ENCODE measurements at regions not wholly inside any gene's neighbourhood (a gene's known extent, or its start where the extent isn't known, plus 50 kb on each side); places are given as distances from the start of the nearest gene placed in this dataset.
"Not testable (repeated sequence)": the region's sequence is repeated elsewhere in the genome, so short reads cannot be mapped to it uniquely, and the experiment has no call there.

DNA sequence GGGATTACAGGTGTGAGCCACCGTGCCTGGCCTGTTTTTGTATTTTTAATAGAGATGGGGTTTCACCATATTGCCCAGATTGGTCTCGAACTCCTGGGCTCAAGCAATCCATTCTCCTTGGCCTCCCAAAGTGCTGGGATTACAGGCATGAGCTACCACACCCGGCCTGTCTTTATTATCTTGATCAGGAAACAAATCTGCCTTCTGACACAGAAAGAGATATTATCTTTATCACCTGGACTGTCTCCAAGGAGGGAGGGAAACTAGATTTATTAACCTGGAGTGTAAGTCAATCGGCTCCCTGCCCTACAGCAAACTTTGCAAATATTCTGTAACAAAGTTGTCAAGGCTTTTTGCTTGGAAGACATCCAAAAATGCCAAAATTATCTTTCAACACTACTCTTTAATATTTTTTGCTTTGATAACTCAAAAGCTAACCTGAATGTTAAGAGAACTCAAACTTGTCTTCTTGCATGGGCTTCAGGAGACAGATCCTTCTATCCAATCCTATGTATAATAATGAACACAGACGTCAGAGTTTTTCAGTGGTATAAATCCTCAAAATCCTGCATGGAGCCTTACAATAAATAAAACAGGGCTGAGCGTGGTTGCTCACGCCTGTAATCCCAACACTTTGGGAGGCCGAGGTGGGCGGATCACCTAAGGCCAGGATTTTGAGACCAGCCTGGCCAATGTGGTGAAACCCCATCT, 85.0 kb upstream of the LOC128125822 start:
- DNase-seq, result no peak

DNA sequence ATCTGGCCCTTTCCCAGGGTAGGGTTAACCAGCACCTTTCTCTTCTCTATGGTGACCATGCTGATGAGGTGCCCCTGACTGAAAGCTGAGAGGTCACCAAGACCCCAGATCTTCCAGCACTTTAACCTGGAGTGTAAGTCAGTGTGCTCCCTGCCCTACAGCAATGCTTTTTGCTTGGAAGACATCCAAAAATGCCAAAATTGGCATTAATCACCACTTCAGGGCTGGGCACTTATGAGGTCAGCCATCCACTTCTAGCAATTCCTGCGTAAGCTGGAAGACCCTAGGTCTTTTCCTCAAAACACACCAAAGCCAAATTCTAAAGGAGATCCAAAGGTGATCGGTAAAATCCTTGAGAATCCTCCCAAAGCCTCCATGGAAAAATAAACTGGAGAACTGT, 81.2 kb upstream of the LOC128125822 start:
- DNase-seq, result no peak

DNA sequence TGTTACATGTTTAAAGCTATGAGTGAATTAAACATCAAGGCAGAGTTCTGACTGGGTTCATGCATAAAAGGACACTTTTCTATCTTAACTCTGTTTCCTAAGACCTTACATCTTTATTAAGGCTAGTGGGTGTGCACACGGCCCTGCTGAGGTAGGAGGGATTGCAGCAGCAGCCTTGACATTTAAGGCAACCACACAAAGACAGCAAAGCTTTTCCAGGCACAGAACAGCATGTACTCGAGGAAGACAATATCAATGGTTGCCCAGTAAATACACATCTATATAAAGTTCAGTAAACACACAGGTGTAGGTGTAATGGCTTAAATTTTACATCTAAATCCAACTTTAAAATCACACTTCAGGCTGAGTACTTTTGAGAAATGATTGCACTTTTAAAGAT, 79.8 kb upstream of the LOC128125822 start:
- DNase-seq, result no peak

DNA sequence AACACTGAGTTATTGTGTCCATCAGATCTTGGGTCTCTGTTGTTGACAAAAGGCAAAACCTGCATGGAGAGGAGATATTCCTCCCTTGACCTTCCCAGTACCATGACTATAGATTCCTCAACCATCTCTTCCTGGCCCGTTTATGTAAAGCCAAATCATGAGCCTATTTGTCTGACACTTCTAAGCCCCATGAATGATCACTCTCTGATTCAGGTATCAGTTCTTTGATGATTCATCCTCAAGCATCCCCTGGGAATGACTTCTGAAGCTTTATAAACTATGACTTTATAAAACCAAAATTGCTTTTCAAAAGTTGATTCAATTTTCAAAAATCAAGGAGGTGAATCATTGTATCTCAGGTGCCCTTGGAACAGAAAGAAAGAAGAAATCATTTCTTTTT, 78.7 kb upstream of the LOC128125822 start:
- no peak for DNase-seq

DNA sequence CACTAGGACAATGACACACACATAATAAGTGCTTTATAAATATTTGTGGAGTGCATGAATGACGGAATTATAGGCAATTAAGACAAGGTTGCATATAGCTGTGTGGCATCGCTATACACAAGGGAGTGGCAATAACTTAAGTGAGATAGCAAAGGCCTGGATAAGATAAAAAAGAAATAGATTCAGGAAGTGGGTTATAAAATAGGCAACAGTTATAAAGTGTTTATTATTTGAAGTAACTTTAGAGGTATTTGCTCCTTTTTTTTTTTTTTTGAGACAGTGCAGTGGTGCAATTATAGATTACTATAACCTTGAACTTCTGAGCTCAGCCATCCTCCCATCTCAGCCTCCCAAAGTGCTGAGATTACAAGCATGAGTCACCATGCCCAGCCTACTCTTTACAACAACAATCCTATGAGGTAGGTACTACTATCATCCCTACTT, 75.9 kb upstream of the LOC128125822 start:
- DNase-seq, result no peak

DNA sequence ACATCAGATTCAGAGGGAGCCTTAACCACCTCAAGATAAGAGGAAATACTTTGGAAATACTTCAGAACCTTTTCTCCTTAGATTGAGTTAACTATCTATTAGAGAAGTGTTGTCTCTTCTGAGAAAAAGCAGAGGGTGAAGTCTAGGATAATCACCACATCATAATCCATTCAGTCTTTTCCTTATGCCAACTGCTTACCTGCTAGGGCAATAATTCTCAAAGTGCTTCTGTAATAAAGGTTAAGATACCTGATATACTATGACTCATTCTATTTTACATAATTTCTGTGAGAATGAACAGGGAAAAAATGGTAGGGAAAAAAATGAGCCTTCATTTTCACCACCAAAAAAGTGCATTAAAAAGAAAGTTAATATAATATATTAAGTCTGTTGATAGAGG, 70.1 kb upstream of the LOC128125822 start:
- DNase-seq, result no peak

DNA sequence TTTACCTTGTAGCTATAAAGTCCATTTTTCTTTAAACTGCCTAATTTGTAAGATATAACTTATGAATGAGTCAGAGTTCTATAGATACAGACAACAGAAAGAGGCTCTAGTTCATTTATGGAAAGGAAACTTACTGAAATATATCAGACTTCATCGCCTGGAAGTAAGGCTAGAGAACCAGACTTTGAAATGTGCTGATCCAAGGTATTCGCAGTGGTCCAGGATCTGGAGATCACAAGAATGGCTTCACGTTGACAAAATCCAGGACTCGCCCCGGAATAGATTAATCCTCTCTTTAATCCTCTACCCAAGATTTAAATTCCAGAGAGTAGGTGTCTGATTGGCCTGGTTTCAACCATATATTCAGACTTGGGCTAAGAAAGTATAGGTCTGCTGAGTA, 69.1 kb upstream of the LOC128125822 start:
- no peak for DNase-seq

DNA sequence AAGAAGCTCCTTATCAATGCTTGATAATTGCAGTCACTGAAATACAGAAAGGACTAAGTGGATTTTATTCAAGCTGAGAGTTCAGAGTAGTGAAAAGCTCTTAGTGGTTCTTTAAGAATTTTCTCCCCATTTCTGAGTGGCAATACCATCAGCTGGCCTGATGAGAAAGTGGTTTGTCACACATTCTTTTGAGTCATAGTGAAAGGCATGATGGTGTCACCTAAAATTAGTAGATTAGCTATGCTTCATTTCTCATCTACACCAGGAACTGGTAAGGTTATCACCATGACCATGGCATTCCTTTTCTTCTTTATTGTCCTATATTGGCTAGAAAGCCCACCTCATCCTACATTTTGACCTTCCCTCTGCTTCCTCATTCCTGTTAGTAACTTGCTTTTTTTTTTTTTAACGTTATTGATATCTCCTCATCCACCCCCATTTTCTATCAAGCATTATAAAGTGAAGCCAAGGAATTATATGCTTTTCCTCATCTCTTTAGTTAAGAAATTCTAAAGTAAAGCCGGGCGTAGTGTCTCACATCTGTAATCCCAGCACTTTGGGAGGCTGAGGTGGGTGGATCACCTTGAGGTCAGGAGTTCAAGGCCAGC, 67.4 kb upstream of the LOC128125822 start:
- DNase-seq, result no peak

DNA sequence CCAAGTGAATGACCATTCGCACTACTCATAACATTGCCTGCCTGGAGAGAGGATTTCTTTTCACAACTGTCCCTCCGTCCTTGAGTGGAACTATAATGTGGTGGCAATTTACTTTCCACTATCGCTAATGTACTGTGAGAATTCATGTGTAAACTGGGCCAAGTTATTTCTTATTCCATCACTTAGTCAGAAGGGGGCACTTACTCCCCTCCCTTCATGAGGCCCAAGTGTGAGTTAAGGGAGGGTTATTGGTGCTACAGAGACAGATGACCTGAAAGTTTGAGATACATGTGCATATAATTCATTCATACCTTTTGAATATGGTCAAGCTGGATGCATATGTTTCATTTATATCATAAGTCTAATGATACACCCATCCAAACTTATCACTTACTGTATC, 65.2 kb upstream of the LOC128125822 start:
- DNase-seq, result no peak

DNA sequence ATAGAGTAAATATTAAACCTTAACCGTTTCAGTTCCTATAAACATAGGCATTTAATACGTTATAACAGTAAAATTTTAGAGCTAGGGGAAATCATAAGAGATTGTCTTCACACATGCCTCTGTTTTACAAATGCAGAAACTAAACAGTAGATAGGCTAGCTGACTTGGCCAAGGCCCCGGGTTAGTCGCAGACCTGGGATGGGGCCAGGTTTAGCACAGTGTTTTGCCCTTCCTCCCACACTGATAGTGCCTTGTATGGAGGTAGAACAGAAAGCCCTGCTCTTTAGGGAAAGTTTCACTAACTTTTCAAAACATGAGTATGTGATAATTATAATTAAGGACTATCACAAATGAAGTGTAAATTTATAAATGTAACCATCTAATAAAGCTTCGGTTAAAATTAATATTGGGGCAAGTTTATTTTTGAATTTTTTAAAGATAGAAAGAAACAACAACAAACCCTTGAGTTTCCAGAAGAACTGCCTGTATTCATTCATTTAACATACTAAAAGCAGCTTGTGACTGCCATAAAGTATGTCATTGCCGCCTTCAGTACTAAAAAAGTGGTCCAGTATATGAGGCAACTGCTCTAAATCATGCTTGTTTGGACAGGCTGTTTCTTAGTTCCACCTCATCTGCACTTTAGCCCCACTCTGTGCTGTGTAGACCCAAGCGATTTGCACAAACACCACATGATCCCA, 62.5 kb upstream of the LOC128125822 start:
- peak; percentile 36 for DNase-seq

DNA sequence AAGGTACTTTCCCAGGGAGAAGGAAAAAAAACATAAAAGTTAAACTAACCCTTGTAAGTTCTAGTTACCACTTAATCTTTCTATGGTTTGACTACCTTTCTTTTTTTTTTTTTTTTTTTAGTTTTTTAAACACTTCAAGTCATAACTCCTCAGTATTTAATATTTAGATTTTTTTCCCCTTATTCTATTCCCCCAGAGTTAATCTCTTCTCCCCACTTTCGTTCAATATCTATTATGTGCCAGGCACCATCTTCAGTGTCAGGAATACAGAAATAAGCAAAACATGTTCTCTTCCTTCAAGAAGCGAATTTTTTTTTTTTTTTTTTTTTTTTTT, 62.0 kb upstream of the LOC128125822 start:
- DNase-seq, result no peak

DNA sequence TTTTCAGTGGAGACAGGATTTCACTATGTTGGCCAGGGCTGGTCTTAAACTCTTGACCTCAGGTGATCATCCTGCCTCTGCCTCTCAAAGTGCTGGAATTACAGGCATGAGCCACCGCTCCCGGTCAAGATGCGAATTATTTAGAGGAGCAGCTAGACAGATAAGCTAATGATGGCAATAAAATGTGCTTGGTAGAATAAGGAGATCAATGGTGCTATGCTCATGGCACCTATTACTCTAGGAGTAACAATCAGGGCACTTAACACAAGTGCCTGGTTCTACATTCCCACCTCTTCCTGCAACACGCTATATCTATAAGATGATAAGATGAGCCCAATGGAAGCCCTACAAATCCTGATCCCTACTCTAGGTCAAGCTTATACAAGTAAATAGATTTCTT, 61.4 kb upstream of the LOC128125822 start:
- no peak for DNase-seq

DNA sequence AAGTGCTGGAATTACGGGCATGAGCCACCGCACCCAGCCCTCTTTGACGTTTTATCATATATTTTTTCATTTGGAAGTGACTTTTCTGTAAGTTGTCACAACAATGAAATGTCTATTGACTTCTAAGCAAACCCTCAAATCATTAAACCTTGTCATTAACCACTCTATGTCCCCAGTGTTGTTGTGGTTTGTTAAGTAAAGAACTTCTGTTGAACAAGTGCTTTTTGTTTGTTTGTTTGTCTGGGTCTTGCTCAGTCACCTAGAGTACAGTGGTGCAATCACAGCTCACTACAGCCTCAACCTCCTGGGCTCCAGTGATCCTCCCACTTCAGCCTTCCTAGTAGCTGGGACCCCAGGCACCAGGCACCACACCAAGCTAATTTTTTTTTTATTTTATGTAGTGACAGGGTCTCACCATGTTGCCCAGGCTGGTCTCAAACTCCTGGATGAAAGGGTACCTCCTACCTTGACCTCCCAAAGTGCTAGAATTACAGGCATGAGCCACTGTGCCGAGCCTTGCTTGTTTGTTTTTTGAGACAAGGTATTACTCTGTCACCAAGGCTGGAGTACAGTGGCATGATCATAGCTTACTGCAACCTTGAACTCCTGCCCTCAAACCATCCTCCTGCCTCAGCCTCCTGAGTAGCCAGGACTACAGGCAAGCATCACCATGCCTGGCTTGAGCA, 57.6 kb upstream of the LOC128125822 start:
- DNase-seq, result no peak

DNA sequence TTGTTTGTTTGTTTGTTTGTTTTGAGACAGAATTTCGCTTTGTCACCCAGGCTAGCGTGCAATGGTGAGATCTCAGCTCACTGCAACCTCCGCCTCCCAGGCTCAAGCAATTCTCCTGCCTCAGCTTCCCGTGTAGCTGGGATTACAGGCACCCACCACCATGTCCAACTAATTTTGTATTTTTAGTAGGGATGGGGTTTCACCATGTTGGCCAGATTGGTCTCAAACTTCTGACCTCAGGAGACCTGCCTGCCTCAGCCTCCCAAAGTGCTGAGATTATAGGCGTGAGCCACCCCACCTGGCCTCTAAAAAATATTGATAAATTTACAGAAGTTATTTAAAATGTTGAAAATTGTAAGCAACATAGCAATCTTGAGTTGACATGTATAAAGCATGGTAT, 57.1 kb upstream of the LOC128125822 start:
- not testable (repeated sequence) for DNase-seq

DNA sequence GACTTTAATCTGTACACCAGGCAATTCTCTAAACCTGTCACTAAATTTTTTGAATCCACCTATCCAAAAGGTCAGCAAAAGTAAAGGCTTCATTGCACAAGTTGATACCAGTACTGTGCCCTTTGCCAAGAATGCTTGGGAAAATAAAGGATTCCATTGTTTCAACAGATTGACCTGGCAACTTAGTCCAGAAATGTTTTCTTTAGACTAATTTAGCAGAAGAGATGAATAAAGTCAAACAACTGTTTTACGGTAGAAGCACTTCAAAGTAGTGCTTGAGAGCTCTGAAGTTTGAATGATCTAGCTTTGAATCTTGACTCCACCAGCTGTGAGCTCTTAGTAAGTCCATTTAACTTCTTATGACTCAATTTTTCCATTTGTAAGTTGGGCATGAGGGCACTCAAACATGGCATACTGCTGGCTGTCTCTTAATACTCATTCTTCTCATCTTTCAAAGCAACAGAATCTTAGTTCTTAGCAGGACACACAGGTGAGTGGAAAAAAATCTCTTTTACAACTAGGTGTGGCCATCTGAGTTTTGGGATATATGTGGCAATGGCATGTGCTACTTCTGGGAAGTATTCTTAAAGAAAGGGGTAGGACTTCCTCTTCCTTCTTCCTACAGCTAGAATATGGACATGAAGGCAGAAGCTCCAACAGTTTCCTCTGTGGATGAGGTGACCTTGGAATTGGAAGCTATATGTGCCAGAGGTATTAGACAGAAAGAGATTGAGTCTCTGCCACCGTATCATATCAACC, 55.9 kb upstream of the LOC128125822 start:
- no peak for DNase-seq

DNA sequence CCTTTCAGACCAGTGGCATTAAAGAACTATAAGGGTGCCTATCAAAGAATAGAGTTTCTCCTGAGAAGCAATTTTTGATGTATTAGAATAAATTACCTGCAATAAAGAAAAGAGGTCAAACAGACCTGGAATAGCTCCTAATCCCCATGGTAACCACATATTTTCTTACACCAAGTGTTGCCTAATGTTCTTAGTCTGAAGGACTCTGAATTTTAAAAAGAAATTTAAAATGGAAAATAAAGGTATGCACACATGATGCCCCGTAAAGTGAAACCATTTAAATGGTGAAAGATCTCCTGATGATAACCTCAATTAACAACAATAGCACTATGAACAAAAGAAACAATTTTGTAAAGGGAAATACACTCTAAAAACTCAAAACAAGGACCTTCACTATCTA, 55.1 kb upstream of the LOC128125822 start:
- DNase-seq, result no peak

DNA sequence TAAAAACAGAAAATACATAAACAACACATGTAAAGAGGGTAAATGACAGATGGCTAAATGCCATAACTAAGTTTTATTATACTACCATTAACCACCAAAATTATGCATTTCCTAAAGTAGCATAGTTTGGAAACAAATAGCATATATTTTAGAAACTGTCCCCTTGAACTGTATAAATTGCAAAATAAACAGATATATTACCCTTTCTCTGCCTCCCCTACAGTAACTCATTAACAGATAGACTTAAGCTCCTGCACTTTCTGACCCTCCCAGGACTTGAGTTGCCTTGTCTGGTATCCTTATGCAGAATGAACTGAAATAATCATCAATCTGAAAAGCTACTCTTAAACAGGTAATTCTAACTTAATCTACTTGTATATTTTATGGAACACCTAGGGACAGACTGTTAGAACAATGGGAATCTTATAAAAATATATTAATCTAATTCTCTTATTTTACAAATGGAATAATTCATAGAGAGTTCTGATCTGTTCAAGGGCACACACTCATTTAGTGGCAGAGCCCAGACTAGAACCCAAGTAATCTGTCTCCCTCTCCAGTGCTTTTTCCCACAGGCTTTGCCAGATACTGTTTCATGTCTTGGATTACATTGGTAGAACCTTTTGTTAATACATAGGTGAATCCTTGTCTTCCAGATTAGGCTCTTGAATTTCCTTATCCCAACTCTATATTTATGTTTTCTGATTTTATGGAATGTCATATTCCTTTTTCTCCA, 50.6 kb upstream of the LOC128125822 start:
- DNase-seq, result no peak

All from right hindlimb (tissue), 1 donor.